B cell (primary cell): ENCODE measurements at regions not wholly inside any gene's neighbourhood (a gene's known extent, or its start where the extent isn't known, plus 50 kb on each side); places are given as distances from the start of the nearest gene placed in this dataset.

ENCODE experiments used
- ATAC-seq: fragments of 200-7000 bp; cut with Tn5 transposase; one replicate; pipeline ENCODE4 v1.10.0; 2021; ENCODE audit warnings: low read depth, mild to moderate bottlenecking, moderate number of reproducible peaks, moderate library complexity
- CTCF ChIA-PET: fragments of 350-600 bp; sonication (Branson Sonifier 250); formaldehyde crosslinking; loops from one replicate; lab custom pipeline; 2021; ENCODE audit warnings: antibody characterized with exemption, inconsistent platforms; lab: Charles Lee
- POLR2A ChIA-PET: fragments of 350-600 bp; sonication (Branson Sonifier 250); formaldehyde crosslinking; loops from one replicate; lab custom pipeline; 2021; ENCODE audit warnings: antibody characterized with exemption; lab: Charles Lee
- DNase-seq: peaks from one replicate; pipeline ENCODE4 v3.0.0; 2013
- H2AFZ ChIP-seq: 2 replicates; pipeline ENCODE4 v1.6.1; 2012; ENCODE audit warnings: mild to moderate bottlenecking, low read depth, low read length; ENCODE audit not compliant: insufficient read depth, poor library complexity, severe bottlenecking
- H3K27ac ChIP-seq, 2 donors: 1 replicate in 1 of 2; 2 replicates in 1 of 2; pipeline ENCODE4 v1.5.1; 2012 to 2013; ENCODE audit warnings: low read length in 2 of 2, mild to moderate bottlenecking in 2 of 2, moderate library complexity in 1 of 2
- H3K27me3 ChIP-seq, 4 experiments: fragments of 200-600 bp in 1 of 4; sonication (generic) in 1 of 4; replicated peaks in 1 of 4; 1 replicate in 2 of 4; 2 replicates in 2 of 4; pipeline versions ENCODE4 v1.6.1 to v1.7.0; 2013 to 2016; ENCODE audit warnings: low read length in 3 of 4, mild to moderate bottlenecking in 2 of 4, mixed read lengths in 1 of 4, moderate library complexity in 1 of 4; ENCODE audit not compliant: insufficient read depth in 4 of 4, control insufficient read depth in 3 of 4; ENCODE audit errors: control extremely low read depth in 1 of 4
- H3K36me3 ChIP-seq, 2 experiments: replicated peaks in 1 of 2; 1 replicate in 1 of 2; 2 replicates in 1 of 2; pipeline versions ENCODE4 v1.6.1 to v1.7.1; 2013; ENCODE audit warnings: low read length in 1 of 2; ENCODE audit not compliant: insufficient read depth in 2 of 2, control insufficient read depth in 1 of 2; ENCODE audit errors: control extremely low read depth in 1 of 2, extremely low read depth in 1 of 2
- H3K4me1 ChIP-seq, 2 donors: fragments of 200-600 bp in 1 of 2; sonication (generic) in 1 of 2; 1 replicate in 1 of 2; 2 replicates in 1 of 2; pipeline versions ENCODE4 v1.5.1 to v1.6.1; 2013 to 2017; ENCODE audit warnings: low read length in 2 of 2; ENCODE audit not compliant: control insufficient read depth in 2 of 2, insufficient read depth in 2 of 2
- H3K4me2 ChIP-seq: replicated peaks from 2 replicates; pipeline ENCODE3; 2012; ENCODE audit warnings: mild to moderate bottlenecking, low read depth, low read length; ENCODE audit not compliant: poor library complexity, severe bottlenecking
- H3K4me3 ChIP-seq, 5 experiments: fragments of 200-600 bp in 1 of 5; sonication (generic) in 1 of 5; 1 replicate in 3 of 5; 2 replicates in 2 of 5; pipeline versions ENCODE4 v1.5.1 to v1.7.0; 2011 to 2016; ENCODE audit warnings: low read length in 4 of 5, mild to moderate bottlenecking in 4 of 5, low read depth in 2 of 5, control low read depth in 1 of 5, moderate library complexity in 1 of 5; ENCODE audit not compliant: insufficient read depth in 1 of 5; ENCODE audit errors: control extremely low read depth in 1 of 5, extremely low read depth in 1 of 5
- H3K79me2 ChIP-seq: fragments of 200-600 bp; sonication (generic); one replicate; pipeline ENCODE4 v1.6.0; 2016; ENCODE audit warnings: low read length; ENCODE audit not compliant: control insufficient read depth, insufficient read depth
- H3K9ac ChIP-seq: fragments of 200-600 bp; sonication (generic); 2 replicates; pipeline ENCODE4 v1.6.1; 2017; ENCODE audit warnings: mild to moderate bottlenecking, low read length, moderate library complexity
- H3K9me3 ChIP-seq, 3 donors: one replicate each; pipeline versions ENCODE4 v1.6.1 to v1.7.1; 2013; ENCODE audit warnings: low read length in 2 of 3; ENCODE audit not compliant: control insufficient read depth in 2 of 3, insufficient read depth in 1 of 3; ENCODE audit errors: control extremely low read depth in 1 of 3
- H4K20me1 ChIP-seq: 2 replicates; pipeline ENCODE4 v1.6.0; 2012; ENCODE audit warnings: mild to moderate bottlenecking, low read length; ENCODE audit not compliant: insufficient read depth, control insufficient read depth, poor library complexity, severe bottlenecking
- H3K27ac Mint-ChIP-seq: one replicate; pipeline ENCODE4 v1.8.0; 2021; ENCODE audit warnings: mixed read lengths
- H3K27me3 Mint-ChIP-seq: one replicate; pipeline ENCODE4 v1.8.0; 2021; ENCODE audit warnings: mixed read lengths
- H3K4me1 Mint-ChIP-seq: one replicate; pipeline ENCODE4 v1.8.0; 2021; ENCODE audit warnings: mixed read lengths
- H3K4me3 Mint-ChIP-seq: one replicate; pipeline ENCODE4 v1.8.0; 2021; ENCODE audit warnings: mixed read lengths
- H3K9me3 Mint-ChIP-seq: one replicate; pipeline ENCODE4 v1.8.0; 2022; ENCODE audit warnings: mixed read lengths; ENCODE audit not compliant: insufficient read depth
- CTCF ChIP-seq: fragments of 200-600 bp; IDR thresholded peaks from one replicate; pipeline ENCODE4 v1.8.0; 2022; ENCODE audit warnings: antibody characterized with exemption, mild to moderate bottlenecking
- EZH2 ChIP-seq: IDR thresholded peaks from 2 replicates; pipeline ENCODE4 v1.6.1; 2012; ENCODE audit warnings: borderline replicate concordance, low read depth, mild to moderate bottlenecking, moderate library complexity, low read length; ENCODE audit not compliant: insufficient read depth, poor library complexity, severe bottlenecking
- WGBS: methylation state at CpG from one replicate; pipeline ENCODE4 v1.1.5; 2013; ENCODE audit warnings: missing lambda C conversion rate; ENCODE audit not compliant: insufficient coverage; 5-methylcytosine and 5-hydroxymethylcytosine counted together
- intact Hi-C: fragments of 100-400 bp; cut with micrococcal nuclease; formaldehyde crosslinking; loops from one replicate; pipeline ENCODE4 v1.10.0; 2022

GRCh38 chr11:15326520-15326919 is 211.8 kb downstream of the INSC start:
- Histone ChIP-seq H3K36me3 (no peaks in the 10 kb centered on the region), H3K4me3 (no peak overlapping the region), H2AFZ (no peak overlapping the region), H3K4me1 (no peaks in the 10 kb centered on the region), H3K79me2 (no peaks in the 10 kb centered on the region), H3K9ac (no peak overlapping the region), H3K4me2 (no peak overlapping the region), H3K9me3 (peaks cover 0 to 5% (median 0%) of the 10 kb centered on the region in 3 donors), H3K27ac (no peak overlapping the region), H4K20me1 (no peaks in the 10 kb centered on the region), H3K27me3 (peaks cover 0 to 2% (median 0%) of the 10 kb centered on the region in 4 experiments)
- ATAC-seq (no peak), DNase-seq (no peak)
- Mint-ChIP-seq H3K27me3 (peaks cover 12% of the 10 kb centered on the region), H3K4me3 (no peak overlapping the region), H3K9me3 (no peaks in the 10 kb centered on the region), H3K4me1 (no peaks in the 10 kb centered on the region), H3K27ac (no peak overlapping the region)
- WGBS: 71% methylated on average over 1 of the region's 2 CpGs
- CTCF ChIA-PET: no interaction called here
- intact Hi-C loops: no loop called here
- POLR2A ChIA-PET: no interaction called here
- TF ChIP-seq EZH2 (no peak), CTCF (no peak)

GRCh38 chr11:15327786-15328231 is 213.1 kb downstream of the INSC start:
- Histone ChIP-seq H3K36me3 (no peaks in the 10 kb centered on the region), H3K4me1 (no peaks in the 10 kb centered on the region), H2AFZ (no peak overlapping the region), H3K4me2 (no peak overlapping the region), H3K27ac (no peak overlapping the region), H3K27me3 (peaks cover 0 to 2% (median 0%) of the 10 kb centered on the region in 4 experiments), H3K4me3 (no peak overlapping the region), H4K20me1 (no peaks in the 10 kb centered on the region), H3K9me3 (peaks cover 0 to 5% (median 0%) of the 10 kb centered on the region in 3 donors), H3K9ac (no peak overlapping the region), H3K79me2 (no peaks in the 10 kb centered on the region)
- Mint-ChIP-seq H3K9me3 (no peaks in the 10 kb centered on the region), H3K27ac (no peak overlapping the region), H3K4me3 (no peak overlapping the region), H3K27me3 (peaks cover 12% of the 10 kb centered on the region), H3K4me1 (no peaks in the 10 kb centered on the region)
- no peak for TF ChIP-seq EZH2
- POLR2A ChIA-PET: no interaction called here
- CTCF ChIA-PET: interaction anchor here (0.9 kb wide), 1 partner anchor 960 kb away, joined by 3 read pairs; no protein-coding TSS in a partner anchor
- 56% methylated on average over 3 of the region's 4 CpGs for WGBS
- intact Hi-C loops: no loop called here
- DNase-seq (no peak), ATAC-seq (no peak)
